ENCODE measurements at regions not wholly inside any gene's neighbourhood (a gene's known extent, or its start where the extent isn't known, plus 50 kb on each side); places are given as distances from the start of the nearest gene placed in this dataset.
"Not testable (repeated sequence)": the region's sequence is repeated elsewhere in the genome, so short reads cannot be mapped to it uniquely, and the experiment has no call there.

- not testable (repeated sequence) for DNase-seq (ENCODE audit: low spot score)
Measured at GRCh38 chr14:19126269-19127051, 159.2 kb downstream of the POTEM start.

GRCh38 chr14:19127664-19128435, 160.6 kb downstream of the POTEM start:
- not testable (repeated sequence) for DNase-seq (ENCODE audit: low spot score)

GRCh38 chr14:19131553-19131952, 164.3 kb downstream of the POTEM start:
- not testable (repeated sequence) for DNase-seq (ENCODE audit: low spot score)

DNA sequence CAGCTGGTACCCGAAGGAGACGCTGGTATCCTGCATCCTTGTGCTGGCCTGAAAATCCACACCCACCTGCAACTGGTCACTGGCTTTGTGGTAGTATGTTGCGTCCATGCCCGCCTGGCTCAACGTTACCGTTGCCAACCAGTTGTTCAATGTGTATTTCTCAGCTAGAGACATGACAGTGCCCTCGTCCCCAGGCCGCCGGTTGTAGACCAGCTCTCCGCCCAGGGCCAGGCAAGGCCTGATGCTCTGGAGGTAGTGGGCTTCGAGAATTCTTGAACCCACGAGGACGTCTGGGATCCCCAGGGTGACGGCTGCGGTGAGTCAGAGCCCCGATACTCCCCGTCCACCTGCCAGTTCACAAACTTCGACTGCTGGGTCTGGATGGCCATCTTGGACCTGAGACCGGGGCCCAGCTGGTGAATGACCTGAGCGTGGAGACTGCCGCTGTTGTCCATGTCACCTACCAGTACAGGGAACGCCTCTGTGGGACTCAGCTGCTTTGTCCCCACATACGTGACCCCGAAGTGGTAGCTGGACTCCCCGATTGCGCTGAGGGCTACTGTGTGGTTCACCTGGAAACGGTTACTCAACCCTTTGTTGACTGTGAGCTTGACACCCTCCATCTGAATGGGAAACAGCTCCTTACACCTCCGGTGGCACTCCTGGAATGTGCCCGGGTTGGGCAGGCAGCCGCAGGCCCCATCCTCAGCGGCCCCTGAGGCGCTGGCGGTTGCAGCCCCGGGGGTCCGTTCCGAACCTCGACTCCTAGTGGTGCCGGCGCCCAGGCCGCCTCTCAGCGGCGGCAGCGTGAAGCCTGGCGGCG, 165.0 kb downstream of the POTEM start:
- not testable (repeated sequence) for DNase-seq (ENCODE audit: low spot score)

DNA sequence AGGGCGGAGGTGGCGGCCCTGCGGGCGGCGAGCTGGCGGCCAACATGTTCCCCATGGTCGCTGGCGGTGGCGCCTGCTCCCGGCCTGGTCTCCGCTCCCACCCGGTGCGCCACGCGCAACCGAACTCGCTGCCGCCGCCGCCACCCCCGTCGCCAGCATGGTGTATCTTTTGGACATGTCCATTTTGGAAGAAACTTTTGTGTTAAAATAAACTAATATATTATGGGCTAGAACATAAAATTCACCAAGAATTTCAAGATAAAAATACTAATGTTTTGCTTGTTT, 165.5 kb downstream of the POTEM start:
- not testable (repeated sequence) for DNase-seq (ENCODE audit: low spot score)

GRCh38 chr14:19157106-19157709, 190.0 kb downstream of the POTEM start:
- not testable (repeated sequence) for DNase-seq (ENCODE audit: low spot score)

DNA sequence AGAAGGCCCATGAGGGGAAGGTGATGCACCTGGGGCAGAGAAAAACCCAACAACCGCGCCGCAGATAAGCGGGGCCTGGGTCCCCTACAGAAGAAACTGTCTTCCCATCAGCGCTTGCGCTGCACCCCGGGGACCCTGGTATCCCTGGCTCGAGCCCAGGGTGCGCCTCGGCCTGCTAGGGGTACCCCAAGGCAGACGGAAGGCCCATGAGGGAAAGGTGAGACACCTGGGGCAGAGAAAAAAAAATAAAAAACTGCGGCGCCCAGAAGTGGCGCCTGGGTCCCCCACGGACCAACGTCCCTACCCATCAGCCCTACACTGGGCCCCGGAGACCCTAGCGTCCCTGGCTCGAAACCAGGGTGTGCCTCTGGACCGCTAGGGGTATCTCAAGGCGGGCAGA, 190.8 kb downstream of the POTEM start:
- DNase-seq (ENCODE audit: low spot score) = not testable (repeated sequence)

DNA sequence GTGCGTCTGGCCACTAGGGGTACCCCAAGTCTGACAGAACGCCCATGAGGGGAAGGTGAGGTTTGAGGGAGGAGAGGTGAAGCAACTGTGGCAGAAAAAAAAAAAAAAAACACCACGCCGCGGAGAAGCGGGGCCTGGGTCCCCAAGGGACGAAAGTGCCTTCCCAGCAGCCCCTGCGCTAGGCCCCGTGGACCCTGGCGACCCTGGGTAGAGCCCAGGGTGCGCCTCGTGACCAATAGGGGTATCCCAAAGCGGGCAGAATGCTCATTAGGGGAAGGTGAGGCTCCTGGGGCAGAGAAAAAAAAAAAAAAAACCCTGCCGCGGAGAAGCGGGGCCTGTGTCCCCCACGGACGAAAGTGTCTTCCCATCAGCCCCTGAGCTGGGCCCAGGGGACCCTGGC, 191.4 kb downstream of the POTEM start:
- not testable (repeated sequence) for DNase-seq (ENCODE audit: low spot score)

DNA sequence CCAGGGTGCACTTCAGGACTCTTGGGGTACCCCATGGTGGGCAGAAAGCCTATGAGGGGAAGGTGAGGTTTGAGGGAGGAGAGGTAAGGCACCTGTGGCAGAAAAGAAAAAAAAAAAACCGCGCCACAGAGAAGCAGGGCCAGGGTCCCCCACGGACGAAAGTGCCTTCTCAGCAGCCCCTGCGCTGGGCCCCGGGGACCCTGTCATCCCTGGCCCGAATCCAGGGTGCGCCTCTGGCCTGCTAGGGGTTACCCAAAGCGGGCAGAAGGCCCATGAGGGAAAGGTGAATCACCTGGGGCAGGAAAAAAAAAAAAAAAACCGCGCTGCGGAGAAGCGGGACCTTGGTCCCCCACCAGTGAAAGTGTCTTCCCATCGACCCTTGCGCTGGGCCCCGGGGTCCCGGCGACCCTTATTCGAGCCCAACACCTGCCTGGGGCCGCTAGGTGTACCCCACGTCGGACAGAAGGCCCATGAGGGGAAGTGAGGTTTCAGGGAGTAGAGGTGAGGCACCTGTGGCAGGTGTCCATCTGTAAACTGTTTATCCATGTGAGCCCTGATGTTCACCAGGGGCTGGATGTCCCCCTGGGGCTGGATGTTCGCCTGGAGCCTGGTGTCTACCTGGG, 191.9 kb downstream of the POTEM start:
- DNase-seq (ENCODE audit: low spot score) = not testable (repeated sequence)

GRCh38 chr14:19160379-19160778, 193.1 kb downstream of the POTEM start:
- DNase-seq (ENCODE audit: low spot score) = not testable (repeated sequence)

- DNase-seq (ENCODE audit: low spot score) = not testable (repeated sequence)
Measured at GRCh38 chr14:19161251-19162033, 194.2 kb downstream of the POTEM start.

DNA sequence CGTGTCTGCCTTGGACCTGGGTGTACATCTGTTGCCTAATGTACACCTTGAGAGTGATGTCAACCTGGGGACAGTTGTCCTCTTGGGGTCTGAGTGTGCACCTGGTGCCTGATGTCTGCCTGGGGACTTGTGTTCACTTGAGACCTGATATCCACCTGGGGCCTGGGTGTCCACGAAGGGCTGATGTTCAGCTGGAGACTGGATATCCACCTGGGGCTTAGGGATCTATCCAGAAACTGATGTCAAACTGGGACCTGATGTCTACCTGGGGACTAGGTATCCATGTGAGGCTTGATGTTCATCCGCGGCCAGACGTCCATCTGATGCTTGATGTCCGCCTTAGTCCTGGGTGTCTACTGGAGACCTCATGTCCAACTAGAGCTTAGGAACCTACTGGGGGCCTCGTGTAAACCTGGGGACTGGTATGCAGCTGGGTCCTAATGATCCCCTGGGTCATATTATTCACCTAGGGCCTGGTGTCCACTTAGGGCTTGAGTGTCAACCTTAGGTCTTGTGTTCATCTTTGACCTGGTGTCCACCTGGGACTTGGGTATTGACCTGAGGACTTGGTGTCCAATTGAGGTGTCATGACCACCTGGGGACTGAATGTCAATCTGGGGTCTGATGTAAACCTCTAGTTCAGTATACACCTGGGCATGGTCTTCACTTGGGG, 194.9 kb downstream of the POTEM start:
- DNase-seq (ENCODE audit: low spot score) = not testable (repeated sequence)

DNA sequence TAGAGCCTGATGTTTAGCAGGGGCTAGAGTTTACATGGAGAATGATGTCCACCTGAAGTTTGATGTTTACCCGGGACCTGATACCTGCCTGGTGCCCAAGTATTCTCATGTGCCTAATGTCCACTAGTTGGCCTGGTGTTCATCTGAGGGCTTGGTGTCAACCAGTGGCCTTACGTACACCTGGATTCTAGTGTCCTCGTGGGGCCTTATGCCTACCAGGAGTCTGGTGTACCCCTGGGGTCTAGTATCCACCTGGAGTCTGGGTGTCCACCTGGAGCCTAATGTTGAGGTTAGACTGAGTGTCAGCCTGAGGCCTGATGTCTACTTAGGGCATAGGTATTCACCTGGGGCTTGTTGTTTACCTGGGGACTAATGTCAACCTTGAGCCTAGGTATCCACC, 195.7 kb downstream of the POTEM start:
- DNase-seq (ENCODE audit: low spot score) = not testable (repeated sequence)

- not testable (repeated sequence) for DNase-seq (ENCODE audit: low spot score)
Measured at GRCh38 chr14:19163891-19164290, 196.7 kb downstream of the POTEM start.

DNA sequence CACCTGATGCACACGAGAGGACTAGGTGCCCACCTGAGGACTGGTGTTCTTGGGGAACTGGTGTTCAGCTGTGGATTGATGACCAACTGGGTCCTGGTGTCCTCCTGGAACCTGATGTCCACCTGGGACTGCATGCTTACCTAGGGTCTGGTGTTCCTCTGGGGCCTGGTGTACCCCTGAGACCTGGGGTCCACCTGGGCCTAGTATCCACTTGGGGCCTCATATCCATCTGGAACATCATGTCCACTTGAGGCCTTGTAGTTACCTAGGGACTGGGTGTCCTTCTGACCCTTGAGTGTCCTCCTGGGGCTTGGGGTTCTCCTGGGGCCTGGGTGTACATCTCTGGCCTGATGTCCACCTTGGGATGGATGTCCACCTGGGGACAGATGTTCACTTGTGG, 197.2 kb downstream of the POTEM start:
- DNase-seq (ENCODE audit: low spot score) = not testable (repeated sequence)

GRCh38 chr14:19166056-19166455, 198.8 kb downstream of the POTEM start:
- DNase-seq (ENCODE audit: low spot score) = not testable (repeated sequence)

GRCh38 chr14:19167454-19168190, 200.4 kb downstream of the POTEM start:
- not testable (repeated sequence) for DNase-seq (ENCODE audit: low spot score)

DNA sequence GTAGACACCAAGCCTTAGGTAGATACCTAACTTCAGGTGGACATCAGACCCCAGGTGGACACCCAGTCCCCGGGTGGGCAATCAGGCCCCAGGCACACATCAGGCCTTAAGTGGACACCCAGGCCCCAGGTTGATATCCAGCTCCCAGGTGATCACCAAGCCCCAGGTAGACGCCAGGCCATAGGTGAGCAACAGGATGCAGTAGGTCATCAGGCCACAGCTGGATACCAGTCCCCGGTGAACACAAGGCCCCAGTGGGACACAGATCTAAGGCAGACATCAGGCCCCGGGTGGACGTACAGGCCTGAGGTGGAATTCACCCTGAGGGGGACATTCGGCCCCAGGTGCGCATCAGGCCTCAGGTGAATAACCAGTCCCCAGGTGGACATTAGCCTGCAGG, 201.0 kb downstream of the POTEM start:
- DNase-seq (ENCODE audit: low spot score) = not testable (repeated sequence)

Data from putamen (tissue), 1 donor.